NCI-H446 treated with DMSO at 0.1 percent for 48 hours (cell line): ENCODE measurements at regions not wholly inside any gene's neighbourhood (a gene's known extent, or its start where the extent isn't known, plus 50 kb on each side); places are given as distances from the start of the nearest gene placed in this dataset.

Experiments
- DNase-seq: peaks from one replicate; lab custom pipeline; 2025; lab: John Stamatoyannopoulos, UW

- DNase-seq, result no peak
Measured at GRCh38 chr10:88127766-88128165, 264.3 kb downstream of the PTEN start.

GRCh38 chr10:88129013-88129412 is 265.6 kb downstream of the PTEN start:
- no peak for DNase-seq

GRCh38 chr10:88130912-88131311 is 267.5 kb downstream of the PTEN start:
- DNase-seq, result no peak

GRCh38 chr10:88131511-88132139 is 268.2 kb downstream of the PTEN start:
- peak; percentile 78 for DNase-seq

- no peak for DNase-seq
Measured at GRCh38 chr10:88136712-88137111, 273.3 kb downstream of the PTEN start.

GRCh38 chr10:88138319-88138848 is 275.0 kb downstream of the PTEN start:
- no peak for DNase-seq

GRCh38 chr10:88147000-88147798 is 283.8 kb downstream of the PTEN start:
- no peak for DNase-seq

GRCh38 chr10:88149906-88150305 is 286.5 kb downstream of the PTEN start:
- DNase-seq, result no peak

GRCh38 chr10:88150339-88150738 is 286.9 kb downstream of the PTEN start:
- DNase-seq, result no peak

GRCh38 chr10:88152728-88153133 is 289.3 kb downstream of the PTEN start:
- DNase-seq, result no peak

- DNase-seq, result no peak
Measured at GRCh38 chr10:88154596-88155250, 291.3 kb downstream of the PTEN start.

- DNase-seq, result no peak
Measured at GRCh38 chr10:88156341-88156740, 292.9 kb downstream of the PTEN start.

- DNase-seq, result no peak
Measured at GRCh38 chr10:88157981-88158465, 294.6 kb downstream of the PTEN start.

- DNase-seq, result no peak
Measured at GRCh38 chr10:88158526-88159122, 295.2 kb downstream of the PTEN start.

GRCh38 chr10:88159127-88159829 is 295.9 kb downstream of the PTEN start:
- DNase-seq, result no peak

- no peak for DNase-seq
Measured at GRCh38 chr10:88161070-88161469, 297.6 kb downstream of the PTEN start.

- DNase-seq, result no peak
Measured at GRCh38 chr10:88161756-88162155, 298.3 kb downstream of the PTEN start.

GRCh38 chr10:88162852-88163251 is 299.4 kb downstream of the PTEN start:
- DNase-seq, result no peak

GRCh38 chr10:88163572-88163971 is 300.1 kb downstream of the PTEN start:
- no peak for DNase-seq

- DNase-seq, result no peak
Measured at GRCh38 chr10:88164471-88164870, 301.0 kb downstream of the PTEN start.

- no peak for DNase-seq
Measured at GRCh38 chr10:88165849-88166271, 302.4 kb downstream of the PTEN start.
